Glomerular endothelial cell (primary cell): ENCODE measurements at regions not wholly inside any gene's neighbourhood (a gene's known extent, or its start where the extent isn't known, plus 50 kb on each side); places are given as distances from the start of the nearest gene placed in this dataset.

Source experiments
- DNase-seq: peaks from one replicate; pipeline ENCODE4 v3.0.0-alpha.2; 2011; ENCODE audit warnings: low read depth, low spot score; ENCODE audit errors: extremely low read depth

GRCh38 chr12:92556637-92557421, 146.0 kb upstream of the PLEKHG7 start:
- DNase-seq, result no peak

GRCh38 chr12:92556141-92556540, 146.6 kb upstream of the PLEKHG7 start:
- DNase-seq, result no peak

GRCh38 chr12:92554158-92555073, 148.4 kb upstream of the PLEKHG7 start:
- no peak for DNase-seq

- DNase-seq, result no peak
These were observed 149.4 kb upstream of the PLEKHG7 start for GRCh38 chr12:92553389-92553788.

GRCh38 chr12:92552412-92553108, 150.2 kb upstream of the PLEKHG7 start:
- DNase-seq, result no peak

- DNase-seq, result no peak
These were observed 150.9 kb upstream of the PLEKHG7 start for GRCh38 chr12:92551853-92552397.

GRCh38 chr12:92551210-92551609, 151.6 kb upstream of the PLEKHG7 start:
- no peak for DNase-seq

GRCh38 chr12:92550661-92551060, 152.1 kb upstream of the PLEKHG7 start:
- DNase-seq, result no peak

GRCh38 chr12:92550254-92550653, 152.5 kb upstream of the PLEKHG7 start:
- DNase-seq, result no peak

GRCh38 chr12:92549516-92549915, 153.3 kb upstream of the PLEKHG7 start:
- DNase-seq, result no peak

GRCh38 chr12:92547906-92548305, 154.9 kb upstream of the PLEKHG7 start:
- no peak for DNase-seq

- no peak for DNase-seq
These were observed 155.4 kb upstream of the PLEKHG7 start for GRCh38 chr12:92547420-92547819.

GRCh38 chr12:92546635-92547348, 156.0 kb upstream of the PLEKHG7 start:
- DNase-seq, result no peak

- no peak for DNase-seq
These were observed 156.5 kb upstream of the PLEKHG7 start for GRCh38 chr12:92546259-92546634.

GRCh38 chr12:92544322-92544721, 158.5 kb upstream of the PLEKHG7 start:
- no peak for DNase-seq

GRCh38 chr12:92543840-92544239, 158.9 kb upstream of the PLEKHG7 start:
- DNase-seq, result no peak

- DNase-seq, result no peak
These were observed 159.4 kb upstream of the PLEKHG7 start for GRCh38 chr12:92543359-92543758.

GRCh38 chr12:92541731-92542130, 161.1 kb upstream of the PLEKHG7 start:
- no peak for DNase-seq

GRCh38 chr12:92540782-92541423, 161.9 kb upstream of the PLEKHG7 start:
- no peak for DNase-seq
